ENCODE measurements at regions not wholly inside any gene's neighbourhood (a gene's known extent, or its start where the extent isn't known, plus 50 kb on each side); places are given as distances from the start of the nearest gene placed in this dataset.
"Not testable (repeated sequence)": the region's sequence is repeated elsewhere in the genome, so short reads cannot be mapped to it uniquely, and the experiment has no call there.

- no peaks in the 10 kb centered on the region for H3K9me3 ChIP-seq (ENCODE audit: control insufficient read depth, insufficient read depth, low read length)
- POLR2A ChIA-PET, result no interaction called here
- H3K4me3 ChIP-seq (ENCODE audit: low read depth, low read length), result no peak overlapping the region
- no peaks in the 10 kb centered on the region for H3K27me3 ChIP-seq (ENCODE audit: control insufficient read depth, insufficient read depth, low read length)
- CTCF ChIA-PET, result no interaction called here
- no peak for DNase-seq (ENCODE audit: low read depth, low spot score)
- no peak for TF ChIP-seq CTCF (IDR thresholded peaks at IDR 0.05; ENCODE audit: low read depth, low read length)
- no peak overlapping the region for H3K27ac ChIP-seq (ENCODE audit: low read depth, low read length)
Observed at GRCh38 chr9:68629042-68629441, 76.0 kb upstream of the PIP5K1B start.

- H3K27ac ChIP-seq (ENCODE audit: low read depth, low read length), result no peak overlapping the region
- H3K9me3 ChIP-seq (ENCODE audit: control insufficient read depth, insufficient read depth, low read length), result no peaks in the 10 kb centered on the region
- no peak for TF ChIP-seq CTCF (IDR thresholded peaks at IDR 0.05; ENCODE audit: low read depth, low read length)
- no peak for DNase-seq (ENCODE audit: low read depth, low spot score)
- H3K27me3 ChIP-seq (ENCODE audit: control insufficient read depth, insufficient read depth, low read length), result no peaks in the 10 kb centered on the region
- ChIA-PET CTCF (no interaction called here), POLR2A (no interaction called here)
- no peak overlapping the region for H3K4me3 ChIP-seq (ENCODE audit: low read depth, low read length)
Observed at GRCh38 chr9:68631811-68632210, 73.2 kb upstream of the PIP5K1B start.

DNA sequence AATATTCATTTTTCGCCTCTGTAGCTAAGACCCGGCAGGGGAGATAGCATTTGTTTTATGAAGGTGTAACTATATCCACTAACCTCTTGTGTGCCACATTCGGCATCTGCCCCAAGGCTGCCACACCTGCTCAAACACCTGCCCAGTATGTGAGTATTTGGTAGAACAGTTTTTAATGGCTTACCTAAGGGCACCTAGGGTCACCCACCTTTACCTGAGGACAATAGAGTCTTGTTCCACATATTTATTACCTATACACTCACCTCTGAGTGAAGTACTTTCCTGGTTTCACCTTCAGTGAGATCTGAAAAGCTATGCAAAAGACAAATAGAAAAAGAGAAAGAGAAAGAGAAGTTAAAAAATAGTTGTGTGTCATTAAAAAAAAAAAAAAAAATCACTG, 68.0 kb upstream of the PIP5K1B start:
- Histone ChIP-seq H3K27me3 (ENCODE audit: control insufficient read depth, insufficient read depth, low read length) (no peaks in the 10 kb centered on the region), H3K27ac (ENCODE audit: low read depth, low read length) (no peak overlapping the region), H3K9me3 (ENCODE audit: control insufficient read depth, insufficient read depth, low read length) (no peaks in the 10 kb centered on the region), H3K4me3 (ENCODE audit: low read depth, low read length) (no peak overlapping the region)
- DNase-seq (ENCODE audit: low read depth, low spot score), result no peak
- ChIA-PET POLR2A (no interaction called here), CTCF (interaction anchor here (0.8 kb wide), 1 partner anchor 53 kb away, joined by 3 read pairs; no protein-coding TSS in a partner anchor)
- no peak for TF ChIP-seq CTCF (IDR thresholded peaks at IDR 0.05; ENCODE audit: low read depth, low read length)

- H3K27me3 ChIP-seq (ENCODE audit: control insufficient read depth, insufficient read depth, low read length); DNase-seq (ENCODE audit: low read depth, low spot score); POLR2A ChIA-PET; H3K9me3 ChIP-seq (ENCODE audit: control insufficient read depth, insufficient read depth, low read length); CTCF ChIA-PET; H3K4me3 ChIP-seq (ENCODE audit: low read depth, low read length); H3K27ac ChIP-seq (ENCODE audit: low read depth, low read length): not testable (repeated sequence)
Observed at GRCh38 chr9:68639261-68639660, 65.8 kb upstream of the PIP5K1B start.

- H3K27me3 ChIP-seq (ENCODE audit: control insufficient read depth, insufficient read depth, low read length), result no peaks in the 10 kb centered on the region
- H3K4me3 ChIP-seq (ENCODE audit: low read depth, low read length), result no peak overlapping the region
- ChIA-PET POLR2A (interaction anchor here (0.6 kb wide), 1 partner anchor 66 kb away, joined by 3 read pairs; no protein-coding TSS in a partner anchor), CTCF (no interaction called here)
- no peak for TF ChIP-seq CTCF (IDR thresholded peaks at IDR 0.05; ENCODE audit: low read depth, low read length)
- H3K27ac ChIP-seq (ENCODE audit: low read depth, low read length), result no peak overlapping the region
- H3K9me3 ChIP-seq (ENCODE audit: control insufficient read depth, insufficient read depth, low read length), result no peaks in the 10 kb centered on the region
- DNase-seq (ENCODE audit: low read depth, low spot score), result no peak
Observed at GRCh38 chr9:68640421-68641089, 64.5 kb upstream of the PIP5K1B start.

Data from AG04450 (cell line).